ENCODE measurements at regions not wholly inside any gene's neighbourhood (a gene's known extent, or its start where the extent isn't known, plus 50 kb on each side); places are given as distances from the start of the nearest gene placed in this dataset.

GRCh38 chr2:144912206-144912605 lies 392.3 kb upstream of the ZEB2 start:
- TF ChIP-seq, protein P1, sequence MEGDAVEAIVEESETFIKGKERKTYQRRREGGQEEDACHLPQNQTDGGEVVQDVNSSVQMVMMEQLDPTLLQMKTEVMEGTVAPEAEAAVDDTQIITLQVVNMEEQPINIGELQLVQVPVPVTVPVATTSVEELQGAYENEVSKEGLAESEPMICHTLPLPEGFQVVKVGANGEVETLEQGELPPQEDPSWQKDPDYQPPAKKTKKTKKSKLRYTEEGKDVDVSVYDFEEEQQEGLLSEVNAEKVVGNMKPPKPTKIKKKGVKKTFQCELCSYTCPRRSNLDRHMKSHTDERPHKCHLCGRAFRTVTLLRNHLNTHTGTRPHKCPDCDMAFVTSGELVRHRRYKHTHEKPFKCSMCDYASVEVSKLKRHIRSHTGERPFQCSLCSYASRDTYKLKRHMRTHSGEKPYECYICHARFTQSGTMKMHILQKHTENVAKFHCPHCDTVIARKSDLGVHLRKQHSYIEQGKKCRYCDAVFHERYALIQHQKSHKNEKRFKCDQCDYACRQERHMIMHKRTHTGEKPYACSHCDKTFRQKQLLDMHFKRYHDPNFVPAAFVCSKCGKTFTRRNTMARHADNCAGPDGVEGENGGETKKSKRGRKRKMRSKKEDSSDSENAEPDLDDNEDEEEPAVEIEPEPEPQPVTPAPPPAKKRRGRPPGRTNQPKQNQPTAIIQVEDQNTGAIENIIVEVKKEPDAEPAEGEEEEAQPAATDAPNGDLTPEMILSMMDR (IDR thresholded peaks at IDR 0.05) = no peak
- TF ChIP-seq, protein P2, sequence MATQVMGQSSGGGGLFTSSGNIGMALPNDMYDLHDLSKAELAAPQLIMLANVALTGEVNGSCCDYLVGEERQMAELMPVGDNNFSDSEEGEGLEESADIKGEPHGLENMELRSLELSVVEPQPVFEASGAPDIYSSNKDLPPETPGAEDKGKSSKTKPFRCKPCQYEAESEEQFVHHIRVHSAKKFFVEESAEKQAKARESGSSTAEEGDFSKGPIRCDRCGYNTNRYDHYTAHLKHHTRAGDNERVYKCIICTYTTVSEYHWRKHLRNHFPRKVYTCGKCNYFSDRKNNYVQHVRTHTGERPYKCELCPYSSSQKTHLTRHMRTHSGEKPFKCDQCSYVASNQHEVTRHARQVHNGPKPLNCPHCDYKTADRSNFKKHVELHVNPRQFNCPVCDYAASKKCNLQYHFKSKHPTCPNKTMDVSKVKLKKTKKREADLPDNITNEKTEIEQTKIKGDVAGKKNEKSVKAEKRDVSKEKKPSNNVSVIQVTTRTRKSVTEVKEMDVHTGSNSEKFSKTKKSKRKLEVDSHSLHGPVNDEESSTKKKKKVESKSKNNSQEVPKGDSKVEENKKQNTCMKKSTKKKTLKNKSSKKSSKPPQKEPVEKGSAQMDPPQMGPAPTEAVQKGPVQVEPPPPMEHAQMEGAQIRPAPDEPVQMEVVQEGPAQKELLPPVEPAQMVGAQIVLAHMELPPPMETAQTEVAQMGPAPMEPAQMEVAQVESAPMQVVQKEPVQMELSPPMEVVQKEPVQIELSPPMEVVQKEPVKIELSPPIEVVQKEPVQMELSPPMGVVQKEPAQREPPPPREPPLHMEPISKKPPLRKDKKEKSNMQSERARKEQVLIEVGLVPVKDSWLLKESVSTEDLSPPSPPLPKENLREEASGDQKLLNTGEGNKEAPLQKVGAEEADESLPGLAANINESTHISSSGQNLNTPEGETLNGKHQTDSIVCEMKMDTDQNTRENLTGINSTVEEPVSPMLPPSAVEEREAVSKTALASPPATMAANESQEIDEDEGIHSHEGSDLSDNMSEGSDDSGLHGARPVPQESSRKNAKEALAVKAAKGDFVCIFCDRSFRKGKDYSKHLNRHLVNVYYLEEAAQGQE (IDR thresholded peaks at IDR 0.05; ENCODE audit: insufficient read depth in 1 of 2, low read depth in 2 of 2, low read length in 1 of 2) = no peak
- no peak for TF ChIP-seq POLR2AphosphoS5 (IDR thresholded peaks at IDR 0.05; ENCODE audit: low read depth, low read length)
